OCI-LY7 (cell line): ENCODE measurements at regions not wholly inside any gene's neighbourhood (a gene's known extent, or its start where the extent isn't known, plus 50 kb on each side); places are given as distances from the start of the nearest gene placed in this dataset.

Experiments
- CTCF ChIP-seq: fragments of 200-600 bp; sonication (generic); conservative IDR thresholded peaks from 2 replicates; pipeline ENCODE4 v1.5.1; 2014; ENCODE audit warnings: mild to moderate bottlenecking, antibody characterized with exemption, low read length, moderate library complexity, mixed read lengths
- EZH2phosphoT487 ChIP-seq: fragments of 200-600 bp; sonication (generic); IDR thresholded peaks from 2 replicates; pipeline ENCODE4 v1.6.1; 2018; ENCODE audit warnings: low read depth, borderline replicate concordance, mild to moderate bottlenecking, mixed run types, antibody characterized with exemption, low read length, moderate library complexity, mixed read lengths

GRCh38 chr6:147667082-147667481 lies 158.6 kb downstream of the SAMD5 start:
- TF ChIP-seq CTCF (no peak), EZH2phosphoT487 (no peak)
